GM06990 (cell line): ENCODE measurements at regions not wholly inside any gene's neighbourhood (a gene's known extent, or its start where the extent isn't known, plus 50 kb on each side); places are given as distances from the start of the nearest gene placed in this dataset.

Source experiments
- DNase-seq: peaks from one replicate; pipeline ENCODE4 v3.0.0-alpha.2; 2011; ENCODE audit not compliant: insufficient read length; ENCODE audit errors: extremely low read depth
- H3K27me3 ChIP-seq: replicated peaks from 2 replicates; pipeline ENCODE4 v1.6.0; 2011; ENCODE audit warnings: low read length; ENCODE audit not compliant: control insufficient read depth, insufficient read depth
- H3K36me3 ChIP-seq: 2 replicates; pipeline ENCODE4 v1.5.1; 2011; ENCODE audit warnings: low read length; ENCODE audit not compliant: control insufficient read depth, insufficient read depth
- H3K4me3 ChIP-seq: replicated peaks from 2 replicates; pipeline ENCODE4 v1.5.1; 2011; ENCODE audit warnings: low read depth, mild to moderate bottlenecking, control low read depth, low read length
- TF ChIP-seq, protein P1 (sequence below): IDR thresholded peaks from 2 replicates; pipeline ENCODE4 v1.5.1; 2011; ENCODE audit warnings: low read length, control low read depth, mild to moderate bottlenecking, inconsistent platforms; ENCODE audit not compliant: insufficient read depth, poor library complexity, severe bottlenecking

DNA sequence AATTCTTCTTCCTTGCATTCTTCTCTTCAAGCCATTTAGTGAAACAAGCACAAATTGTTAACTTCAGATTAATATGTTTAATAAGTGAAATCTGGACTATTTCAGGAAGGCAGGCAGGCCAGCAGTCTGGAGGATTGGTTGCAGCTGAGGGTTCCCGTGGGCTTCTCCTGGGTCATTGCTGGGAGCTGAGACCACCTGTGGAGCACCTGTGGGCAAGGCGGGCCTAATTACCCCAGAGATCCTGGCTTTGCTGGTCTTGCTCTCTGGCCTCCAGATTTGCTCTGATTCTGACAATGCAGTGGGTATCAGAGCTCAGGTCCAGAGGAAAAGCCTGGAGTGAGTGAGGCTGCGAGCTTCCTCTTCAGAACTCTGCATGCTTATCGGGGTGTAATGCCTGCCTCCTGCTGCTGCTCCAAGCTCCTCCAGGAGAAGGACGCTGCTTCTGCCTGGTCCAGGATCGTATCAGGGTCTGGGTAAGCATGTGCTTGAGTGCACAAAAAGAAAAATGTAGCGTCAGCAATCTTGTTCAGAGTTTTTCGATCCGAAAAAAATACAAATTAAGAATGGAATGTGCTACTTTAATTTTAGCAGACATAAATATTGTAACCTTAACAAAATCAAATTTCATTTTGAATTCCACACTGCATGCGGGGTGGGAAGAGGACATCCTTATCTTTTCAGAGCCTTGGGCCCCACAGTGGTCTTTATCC, 93.8 kb downstream of the TMEM30B start:
- no peak for DNase-seq
- Histone ChIP-seq H3K27me3 (no peaks in the 10 kb centered on the region; the same call in 1 of the 2 replicates), H3K36me3 (no peaks in the 10 kb centered on the region), H3K4me3 (no peak overlapping the region)
- TF ChIP-seq, protein P1, sequence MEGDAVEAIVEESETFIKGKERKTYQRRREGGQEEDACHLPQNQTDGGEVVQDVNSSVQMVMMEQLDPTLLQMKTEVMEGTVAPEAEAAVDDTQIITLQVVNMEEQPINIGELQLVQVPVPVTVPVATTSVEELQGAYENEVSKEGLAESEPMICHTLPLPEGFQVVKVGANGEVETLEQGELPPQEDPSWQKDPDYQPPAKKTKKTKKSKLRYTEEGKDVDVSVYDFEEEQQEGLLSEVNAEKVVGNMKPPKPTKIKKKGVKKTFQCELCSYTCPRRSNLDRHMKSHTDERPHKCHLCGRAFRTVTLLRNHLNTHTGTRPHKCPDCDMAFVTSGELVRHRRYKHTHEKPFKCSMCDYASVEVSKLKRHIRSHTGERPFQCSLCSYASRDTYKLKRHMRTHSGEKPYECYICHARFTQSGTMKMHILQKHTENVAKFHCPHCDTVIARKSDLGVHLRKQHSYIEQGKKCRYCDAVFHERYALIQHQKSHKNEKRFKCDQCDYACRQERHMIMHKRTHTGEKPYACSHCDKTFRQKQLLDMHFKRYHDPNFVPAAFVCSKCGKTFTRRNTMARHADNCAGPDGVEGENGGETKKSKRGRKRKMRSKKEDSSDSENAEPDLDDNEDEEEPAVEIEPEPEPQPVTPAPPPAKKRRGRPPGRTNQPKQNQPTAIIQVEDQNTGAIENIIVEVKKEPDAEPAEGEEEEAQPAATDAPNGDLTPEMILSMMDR = no peak

DNA sequence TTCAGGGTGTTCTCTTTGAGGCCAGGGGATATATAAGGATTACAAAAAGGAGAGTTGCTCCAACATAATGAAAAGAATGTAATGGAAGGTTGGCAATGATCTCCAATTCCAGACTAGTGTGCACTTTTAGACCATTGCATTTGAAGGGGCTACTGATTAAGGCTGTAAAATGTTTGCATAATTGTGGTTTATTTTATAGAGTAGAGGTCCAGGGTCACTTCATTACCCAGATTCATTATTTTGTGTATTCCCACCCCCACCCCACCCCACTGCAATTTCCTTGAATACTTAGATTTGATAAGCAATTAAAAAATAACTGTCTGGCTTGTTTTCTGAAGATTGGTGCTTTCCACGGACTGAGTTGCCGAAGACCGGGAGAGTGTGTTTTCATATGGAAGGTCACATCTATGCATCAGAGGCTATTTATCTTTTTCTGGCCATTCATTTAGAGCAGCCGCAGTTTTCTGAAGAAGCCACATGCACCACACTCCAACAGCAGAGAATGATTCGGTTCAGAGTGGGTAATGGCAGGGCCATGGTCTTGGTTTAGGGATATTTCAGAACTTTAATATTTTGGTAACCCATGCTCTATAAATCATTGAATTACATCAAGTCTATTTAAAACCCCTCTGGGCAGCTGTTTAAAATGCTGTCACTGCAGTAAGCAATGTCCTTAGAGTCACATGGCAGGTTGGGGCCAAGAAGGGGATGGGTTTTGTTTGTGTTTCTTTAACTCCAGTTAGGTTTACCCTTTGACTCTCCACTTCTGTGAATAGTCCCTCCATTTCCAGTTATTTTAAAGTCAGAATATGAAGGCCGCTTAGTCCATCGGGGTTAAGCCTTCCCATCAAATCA, 94.6 kb downstream of the TMEM30B start:
- no peak for DNase-seq
- Histone ChIP-seq H3K4me3 (no peak overlapping the region), H3K27me3 (no peaks in the 10 kb centered on the region; the same call in 1 of the 2 replicates), H3K36me3 (no peaks in the 10 kb centered on the region)
- TF ChIP-seq, protein P1 = no peak

DNA sequence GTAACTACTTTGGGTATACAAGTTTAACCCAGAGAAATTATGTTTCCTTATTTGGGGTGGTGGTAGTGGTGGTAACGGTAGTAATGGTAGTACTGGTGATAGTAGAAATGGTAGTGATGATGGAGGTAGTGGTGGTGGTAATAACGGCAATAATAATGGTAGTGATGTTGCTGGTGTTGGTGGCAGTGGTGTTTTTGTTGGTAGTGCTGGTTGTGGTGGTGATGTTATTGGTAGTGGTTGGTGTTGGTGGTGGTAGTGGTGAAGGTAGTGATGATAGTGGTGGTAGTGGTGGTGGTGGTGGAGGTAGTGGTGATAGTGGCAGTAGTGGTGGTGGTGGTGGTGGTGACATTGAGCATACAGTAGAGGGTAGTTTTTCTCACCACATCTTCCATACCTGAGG, 95.6 kb downstream of the TMEM30B start:
- no peaks in the 10 kb centered on the region for H3K36me3 ChIP-seq
- H3K27me3 ChIP-seq = no peaks in the 10 kb centered on the region; the same call in 1 of the 2 replicates
- no peak for DNase-seq
- TF ChIP-seq, protein P1 = no peak
- no peak overlapping the region for H3K4me3 ChIP-seq

DNA sequence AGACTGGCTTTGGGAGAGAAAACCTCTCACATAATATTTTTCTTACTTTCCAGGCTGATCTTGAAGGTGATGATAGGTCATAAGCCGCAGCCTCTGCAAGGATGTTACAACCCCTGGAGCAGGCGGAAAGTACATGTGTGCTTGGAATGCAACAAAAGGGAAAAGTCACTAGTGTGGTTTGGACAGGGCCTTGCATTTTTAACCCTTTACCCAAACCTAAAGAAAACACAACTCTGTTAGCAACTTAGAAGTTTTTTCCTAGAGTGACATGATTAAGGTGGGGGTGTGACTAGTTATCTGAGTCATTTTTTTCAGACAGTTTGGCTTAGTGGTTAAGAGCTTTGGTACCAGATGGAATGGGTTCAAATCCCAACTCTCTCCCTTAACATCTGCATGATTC, 97.0 kb downstream of the TMEM30B start:
- no peak for DNase-seq
- TF ChIP-seq, protein P1 = no peak

DNA sequence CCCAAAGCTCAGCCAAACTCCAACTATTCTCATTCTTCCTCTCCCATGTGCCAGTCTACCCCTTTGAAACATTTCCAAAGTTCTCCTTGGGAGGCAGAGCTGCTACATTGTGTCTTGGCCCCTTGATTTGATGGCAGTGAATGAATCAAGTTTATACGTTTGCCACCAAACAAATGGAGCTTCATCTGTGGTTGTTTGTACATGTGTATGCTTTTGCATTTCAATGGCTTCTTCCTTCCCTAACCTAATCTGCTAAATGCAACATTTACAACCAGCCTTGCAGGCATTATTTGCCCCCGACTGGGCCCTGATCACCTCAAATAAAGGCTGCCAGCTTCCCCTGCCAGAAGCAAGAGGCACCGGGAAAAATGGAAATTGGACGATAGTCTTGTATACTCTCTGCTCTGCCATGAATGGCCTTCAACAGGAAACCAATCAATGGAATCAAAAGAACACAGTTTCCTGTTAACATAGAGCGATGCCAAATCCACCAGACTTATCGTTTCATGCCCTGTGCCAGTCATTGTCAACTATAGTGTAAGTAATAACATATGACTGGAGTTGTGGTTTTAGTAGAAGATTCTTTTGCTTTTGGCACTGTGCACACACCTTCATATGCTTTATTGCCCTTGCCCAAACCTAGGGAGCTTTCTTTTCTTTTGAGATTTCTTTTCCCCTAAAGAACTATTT, 97.8 kb downstream of the TMEM30B start:
- DNase-seq = no peak
- no peaks in the 10 kb centered on the region for H3K36me3 ChIP-seq
- TF ChIP-seq, protein P1 = no peak
- no peaks in the 10 kb centered on the region for H3K27me3 ChIP-seq
- H3K4me3 ChIP-seq = no peak overlapping the region

More for the DNA sequence above, 97.0 kb downstream of the TMEM30B start:
- Histone ChIP-seq H3K27me3 (no peaks in the 10 kb centered on the region), H3K4me3 (no peak overlapping the region), H3K36me3 (no peaks in the 10 kb centered on the region)
